GM23338 (cell line): ENCODE measurements at regions not wholly inside any gene's neighbourhood (a gene's known extent, or its start where the extent isn't known, plus 50 kb on each side); places are given as distances from the start of the nearest gene placed in this dataset.

Experiments used
- CREB1 ChIP-seq: fragments of 250-450 bp; sonication (Bioruptor Pico); IDR thresholded peaks from 2 replicates; pipeline ENCODE4 v1.5.0; 2020; ENCODE audit warnings: low read depth, mild to moderate bottlenecking, moderate library complexity
- EZH2 ChIP-seq: fragments of 200-600 bp; sonication (generic); IDR thresholded peaks from one replicate; pipeline ENCODE4 v1.8.0; 2017; ENCODE audit warnings: antibody characterized with exemption, mild to moderate bottlenecking, low read depth; ENCODE audit not compliant: unreplicated experiment
- EZH2phosphoT487 ChIP-seq: fragments of 200-600 bp; sonication (generic); IDR thresholded peaks from one replicate; pipeline ENCODE4 v1.8.1; 2018; ENCODE audit warnings: antibody characterized with exemption; ENCODE audit not compliant: unreplicated experiment
- JUNB ChIP-seq: IDR thresholded peaks from one replicate; pipeline ENCODE4 v1.6.1; 2016; ENCODE audit warnings: antibody characterized with exemption; ENCODE audit not compliant: unreplicated experiment
- NANOG ChIP-seq: IDR thresholded peaks from 2 replicates; pipeline ENCODE4 v1.6.1; 2016; ENCODE audit warnings: antibody characterized with exemption, borderline replicate concordance
- POLR2AphosphoS5 ChIP-seq: IDR thresholded peaks from 2 replicates; pipeline ENCODE4 v1.6.1; 2016; ENCODE audit warnings: antibody characterized with exemption, low read depth
- REST ChIP-seq: IDR thresholded peaks from one replicate; pipeline ENCODE4 v1.6.1; 2018; ENCODE audit warnings: antibody characterized with exemption; ENCODE audit not compliant: unreplicated experiment
- STAT1 ChIP-seq: IDR thresholded peaks from one replicate; pipeline ENCODE4 v1.6.1; 2016; ENCODE audit warnings: antibody characterized with exemption; ENCODE audit not compliant: unreplicated experiment
- ZNF331 ChIP-seq: fragments of 250-450 bp; sonication (Bioruptor Pico); IDR thresholded peaks from 2 replicates; pipeline ENCODE4 v1.5.0; 2020; ENCODE audit warnings: low read depth, mild to moderate bottlenecking, moderate library complexity
- TF ChIP-seq, protein P1 (sequence below), 2 experiments: fragments of 200-600 bp in 1 of 2; sonication (generic) in 1 of 2; conservative IDR thresholded peaks; 2 replicates each; pipeline versions ENCODE4 v1.5.1 to v1.6.1; 2016 to 2017; ENCODE audit warnings: antibody characterized with exemption in 2 of 2, low read depth in 2 of 2, mild to moderate bottlenecking in 2 of 2, moderate library complexity in 1 of 2
- TF ChIP-seq, protein P2 (sequence below): IDR thresholded peaks from 2 replicates; pipeline ENCODE4 v1.6.1; 2016; ENCODE audit warnings: antibody characterized with exemption

DNA sequence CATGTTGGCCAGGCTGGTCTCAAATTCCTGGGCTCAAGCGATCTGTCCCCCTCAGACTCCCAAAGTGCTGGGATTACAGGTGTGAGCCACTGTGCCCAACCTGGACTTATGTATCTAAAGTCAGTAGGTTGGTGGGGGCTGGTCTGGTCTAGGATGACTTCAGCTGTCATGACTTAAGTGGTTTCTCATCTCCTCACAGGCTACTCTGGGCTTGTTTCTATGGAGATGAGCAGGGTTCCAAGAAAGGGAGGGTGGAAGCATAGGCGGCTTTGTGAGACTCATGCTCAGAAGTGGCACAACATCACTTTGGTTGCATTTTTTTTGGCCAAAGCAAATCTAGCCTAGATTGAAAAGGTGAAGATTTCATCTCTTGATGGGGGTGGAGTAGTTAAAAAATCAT lies 115.9 kb upstream of the IVNS1ABP start:
- TF ChIP-seq, protein P1, sequence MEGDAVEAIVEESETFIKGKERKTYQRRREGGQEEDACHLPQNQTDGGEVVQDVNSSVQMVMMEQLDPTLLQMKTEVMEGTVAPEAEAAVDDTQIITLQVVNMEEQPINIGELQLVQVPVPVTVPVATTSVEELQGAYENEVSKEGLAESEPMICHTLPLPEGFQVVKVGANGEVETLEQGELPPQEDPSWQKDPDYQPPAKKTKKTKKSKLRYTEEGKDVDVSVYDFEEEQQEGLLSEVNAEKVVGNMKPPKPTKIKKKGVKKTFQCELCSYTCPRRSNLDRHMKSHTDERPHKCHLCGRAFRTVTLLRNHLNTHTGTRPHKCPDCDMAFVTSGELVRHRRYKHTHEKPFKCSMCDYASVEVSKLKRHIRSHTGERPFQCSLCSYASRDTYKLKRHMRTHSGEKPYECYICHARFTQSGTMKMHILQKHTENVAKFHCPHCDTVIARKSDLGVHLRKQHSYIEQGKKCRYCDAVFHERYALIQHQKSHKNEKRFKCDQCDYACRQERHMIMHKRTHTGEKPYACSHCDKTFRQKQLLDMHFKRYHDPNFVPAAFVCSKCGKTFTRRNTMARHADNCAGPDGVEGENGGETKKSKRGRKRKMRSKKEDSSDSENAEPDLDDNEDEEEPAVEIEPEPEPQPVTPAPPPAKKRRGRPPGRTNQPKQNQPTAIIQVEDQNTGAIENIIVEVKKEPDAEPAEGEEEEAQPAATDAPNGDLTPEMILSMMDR (conservative IDR thresholded peaks at IDR 0.05; ENCODE audit: low read depth in 2 of 2) = no peak
- no peak for TF ChIP-seq POLR2AphosphoS5
- TF ChIP-seq REST = no peak
- TF ChIP-seq EZH2phosphoT487 = no peak
- no peak for TF ChIP-seq JUNB
- TF ChIP-seq EZH2 = no peak
- no peak for TF ChIP-seq CREB1 (CRISPR knock-in tag)
- TF ChIP-seq STAT1 = no peak
- TF ChIP-seq ZNF331 (CRISPR knock-in tag) = no peak
- no peak for TF ChIP-seq NANOG
- TF ChIP-seq, protein P2, sequence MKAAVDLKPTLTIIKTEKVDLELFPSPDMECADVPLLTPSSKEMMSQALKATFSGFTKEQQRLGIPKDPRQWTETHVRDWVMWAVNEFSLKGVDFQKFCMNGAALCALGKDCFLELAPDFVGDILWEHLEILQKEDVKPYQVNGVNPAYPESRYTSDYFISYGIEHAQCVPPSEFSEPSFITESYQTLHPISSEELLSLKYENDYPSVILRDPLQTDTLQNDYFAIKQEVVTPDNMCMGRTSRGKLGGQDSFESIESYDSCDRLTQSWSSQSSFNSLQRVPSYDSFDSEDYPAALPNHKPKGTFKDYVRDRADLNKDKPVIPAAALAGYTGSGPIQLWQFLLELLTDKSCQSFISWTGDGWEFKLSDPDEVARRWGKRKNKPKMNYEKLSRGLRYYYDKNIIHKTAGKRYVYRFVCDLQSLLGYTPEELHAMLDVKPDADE = no peak
